ENCODE measurements at regions not wholly inside any gene's neighbourhood (a gene's known extent, or its start where the extent isn't known, plus 50 kb on each side); places are given as distances from the start of the nearest gene placed in this dataset.
"Not testable (repeated sequence)": the region's sequence is repeated elsewhere in the genome, so short reads cannot be mapped to it uniquely, and the experiment has no call there.

DNA sequence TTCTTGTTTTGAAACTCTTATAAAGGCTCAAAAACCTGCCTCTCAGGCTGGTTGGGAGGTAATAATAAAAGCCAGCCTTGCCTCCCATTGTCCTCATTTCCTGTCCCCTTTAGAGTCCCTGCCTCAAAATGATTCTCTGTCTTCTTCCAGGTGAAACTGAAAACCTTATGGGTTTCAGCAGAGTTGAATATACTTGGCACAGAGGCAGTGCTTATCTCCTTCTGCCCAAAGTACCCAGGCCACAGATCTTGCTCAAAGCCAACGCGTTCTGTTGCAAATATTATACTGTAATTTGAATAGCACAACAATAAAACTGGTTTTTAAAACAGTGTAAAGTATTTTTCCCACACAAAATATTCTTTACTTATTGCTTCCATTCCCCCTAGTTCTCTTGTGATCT, 183.1 kb upstream of the GIMD1 start:
- Histone ChIP-seq H3K79me2 (ENCODE audit: low read length) (no peaks in the 10 kb centered on the region), H3K9me2 (replicated peaks; ENCODE audit: insufficient read depth, low read length) (no peaks in the 10 kb centered on the region), H4K20me1 (ENCODE audit: insufficient read depth, low read length) (no peaks in the 10 kb centered on the region), H3K27ac (ENCODE audit: low read length) (no peak overlapping the region; the same call in 1 of the 2 replicates), H3K36me3 (replicated peaks; ENCODE audit: insufficient read depth, low read length) (no peaks in the 10 kb centered on the region), H3K4me1 (ENCODE audit: low read length) (peaks cover 6% of the 10 kb centered on the region; the same call in 1 of the 2 replicates), H3K9me3 (replicated peaks; ENCODE audit: insufficient read depth, low read length) (no peaks in the 10 kb centered on the region), H3K4me2 (ENCODE audit: low read depth, low read length) (0 out of 2 replicates have a peak overlapping the region, but pooled peaks have one; percentile 7), H3K4me3 (ENCODE audit: low read length) (no peak overlapping the region), H3F3A (ENCODE audit: insufficient read depth, low read length) (no peaks in the 10 kb centered on the region), H2AFZ (ENCODE audit: low read length) (no peak overlapping the region), H3K27me3 (replicated peaks; ENCODE audit: insufficient read depth, low read length) (no peaks in the 10 kb centered on the region), H3K9ac (ENCODE audit: low read length) (no peak overlapping the region)
- peak; percentile 49 for DNase-seq
- TF ChIP-seq EZH2 (optimal IDR thresholded peaks at IDR 0.05; ENCODE audit: low read depth, low read length) = no peak
- TF ChIP-seq EZH2phosphoT487 (IDR thresholded peaks at IDR 0.05; ENCODE audit: low read length) = no peak
- TF ChIP-seq, protein P1, sequence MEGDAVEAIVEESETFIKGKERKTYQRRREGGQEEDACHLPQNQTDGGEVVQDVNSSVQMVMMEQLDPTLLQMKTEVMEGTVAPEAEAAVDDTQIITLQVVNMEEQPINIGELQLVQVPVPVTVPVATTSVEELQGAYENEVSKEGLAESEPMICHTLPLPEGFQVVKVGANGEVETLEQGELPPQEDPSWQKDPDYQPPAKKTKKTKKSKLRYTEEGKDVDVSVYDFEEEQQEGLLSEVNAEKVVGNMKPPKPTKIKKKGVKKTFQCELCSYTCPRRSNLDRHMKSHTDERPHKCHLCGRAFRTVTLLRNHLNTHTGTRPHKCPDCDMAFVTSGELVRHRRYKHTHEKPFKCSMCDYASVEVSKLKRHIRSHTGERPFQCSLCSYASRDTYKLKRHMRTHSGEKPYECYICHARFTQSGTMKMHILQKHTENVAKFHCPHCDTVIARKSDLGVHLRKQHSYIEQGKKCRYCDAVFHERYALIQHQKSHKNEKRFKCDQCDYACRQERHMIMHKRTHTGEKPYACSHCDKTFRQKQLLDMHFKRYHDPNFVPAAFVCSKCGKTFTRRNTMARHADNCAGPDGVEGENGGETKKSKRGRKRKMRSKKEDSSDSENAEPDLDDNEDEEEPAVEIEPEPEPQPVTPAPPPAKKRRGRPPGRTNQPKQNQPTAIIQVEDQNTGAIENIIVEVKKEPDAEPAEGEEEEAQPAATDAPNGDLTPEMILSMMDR (IDR thresholded peaks at IDR 0.05; ENCODE audit: low read length) = no peak

- H3K27ac ChIP-seq (ENCODE audit: low read length) = no peak overlapping the region
- no peaks in the 10 kb centered on the region for H3K9me3 ChIP-seq (replicated peaks; ENCODE audit: insufficient read depth, low read length)
- DNase-seq = no peak
- no peaks in the 10 kb centered on the region for H3K36me3 ChIP-seq (replicated peaks; ENCODE audit: insufficient read depth, low read length)
- no peak overlapping the region for H3K9ac ChIP-seq (ENCODE audit: low read length)
- H3K27me3 ChIP-seq (replicated peaks; ENCODE audit: insufficient read depth, low read length) = no peaks in the 10 kb centered on the region
- no peak overlapping the region for H2AFZ ChIP-seq (ENCODE audit: low read length)
- no peaks in the 10 kb centered on the region for H3K79me2 ChIP-seq (ENCODE audit: low read length)
- TF ChIP-seq, protein P1 (IDR thresholded peaks at IDR 0.05; ENCODE audit: low read length) = no peak
- TF ChIP-seq EZH2 (optimal IDR thresholded peaks at IDR 0.05; ENCODE audit: low read depth, low read length) (no peak), EZH2phosphoT487 (IDR thresholded peaks at IDR 0.05; ENCODE audit: low read length) (no peak)
- H3K9me2 ChIP-seq (replicated peaks; ENCODE audit: insufficient read depth, low read length) = no peaks in the 10 kb centered on the region
- no peaks in the 10 kb centered on the region for H3F3A ChIP-seq (ENCODE audit: insufficient read depth, low read length)
- no peak overlapping the region for H3K4me3 ChIP-seq (ENCODE audit: low read length)
- no peak overlapping the region for H3K4me2 ChIP-seq (ENCODE audit: low read depth, low read length)
- H4K20me1 ChIP-seq (ENCODE audit: insufficient read depth, low read length) = no peaks in the 10 kb centered on the region
- H3K4me1 ChIP-seq (ENCODE audit: low read length) = peaks cover 6% of the 10 kb centered on the region; the same call in 1 of the 2 replicates
Observed at GRCh38 chr4:106548446-106549044, 180.0 kb upstream of the GIMD1 start.

DNA sequence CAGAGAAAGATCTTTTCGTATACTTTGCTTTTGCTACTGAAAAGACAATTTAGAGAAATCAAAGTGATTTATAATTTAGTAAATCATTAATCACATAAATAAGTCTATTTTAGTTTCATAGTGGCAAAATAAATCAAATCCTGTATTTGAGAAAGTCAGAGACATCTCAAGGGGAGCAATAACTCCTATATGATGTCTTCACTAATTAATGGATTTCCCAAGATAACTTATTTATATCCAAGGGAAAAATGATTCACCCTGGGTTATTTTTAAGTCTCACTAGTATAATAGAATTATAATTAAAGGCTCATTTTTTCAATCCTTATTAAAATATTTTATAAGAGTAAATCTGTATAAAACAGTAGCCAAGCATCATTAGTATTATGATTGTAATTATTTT, 177.8 kb upstream of the GIMD1 start:
- no peak overlapping the region for H3K4me2 ChIP-seq (ENCODE audit: low read depth, low read length)
- no peaks in the 10 kb centered on the region for H4K20me1 ChIP-seq (ENCODE audit: insufficient read depth, low read length)
- H3K4me3 ChIP-seq (ENCODE audit: low read length) = no peak overlapping the region
- H3K9me3 ChIP-seq (replicated peaks; ENCODE audit: insufficient read depth, low read length) = no peaks in the 10 kb centered on the region
- H3K27me3 ChIP-seq (replicated peaks; ENCODE audit: insufficient read depth, low read length) = no peaks in the 10 kb centered on the region
- H3K9me2 ChIP-seq (replicated peaks; ENCODE audit: insufficient read depth, low read length) = no peaks in the 10 kb centered on the region
- H3K9ac ChIP-seq (ENCODE audit: low read length) = no peak overlapping the region
- 0 out of 2 replicates have a peak, but pooled peaks cover under 1% of the 10 kb centered on the region for H3K4me1 ChIP-seq (ENCODE audit: low read length)
- no peaks in the 10 kb centered on the region for H3K79me2 ChIP-seq (ENCODE audit: low read length)
- H3K27ac ChIP-seq (ENCODE audit: low read length) = no peak overlapping the region
- TF ChIP-seq EZH2 (optimal IDR thresholded peaks at IDR 0.05; ENCODE audit: low read depth, low read length) = no peak
- TF ChIP-seq EZH2phosphoT487 (IDR thresholded peaks at IDR 0.05; ENCODE audit: low read length) = no peak
- TF ChIP-seq, protein P1 (IDR thresholded peaks at IDR 0.05; ENCODE audit: low read length) = no peak
- DNase-seq = no peak
- no peak overlapping the region for H2AFZ ChIP-seq (ENCODE audit: low read length)
- H3K36me3 ChIP-seq (replicated peaks; ENCODE audit: insufficient read depth, low read length) = no peaks in the 10 kb centered on the region
- H3F3A ChIP-seq (ENCODE audit: insufficient read depth, low read length) = no peaks in the 10 kb centered on the region

DNA sequence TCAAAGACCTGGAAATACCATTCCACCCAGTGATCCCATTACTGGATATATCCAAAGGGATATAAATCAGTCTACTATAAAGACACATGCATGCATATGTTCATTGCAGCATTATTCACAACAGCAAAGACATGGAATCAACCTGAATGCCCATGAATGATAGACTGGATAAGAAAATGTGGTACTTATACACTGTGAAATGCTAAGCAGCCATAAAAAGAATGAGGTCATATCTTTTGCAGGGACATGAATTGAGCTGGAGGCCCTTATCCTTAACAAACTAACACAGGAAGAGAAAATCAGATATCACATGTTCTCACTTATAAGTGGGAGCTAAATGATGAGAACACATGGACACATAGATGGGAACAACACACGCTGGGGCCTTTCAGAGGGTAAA, 174.0 kb upstream of the GIMD1 start:
- not testable (repeated sequence) for H3F3A ChIP-seq (ENCODE audit: insufficient read depth, low read length); H3K27me3 ChIP-seq (replicated peaks; ENCODE audit: insufficient read depth, low read length); H4K20me1 ChIP-seq (ENCODE audit: insufficient read depth, low read length); H3K9me3 ChIP-seq (replicated peaks; ENCODE audit: insufficient read depth, low read length); H3K4me2 ChIP-seq (ENCODE audit: low read depth, low read length); H3K4me1 ChIP-seq (ENCODE audit: low read length); H3K4me3 ChIP-seq (ENCODE audit: low read length); H3K27ac ChIP-seq (ENCODE audit: low read length); H3K36me3 ChIP-seq (replicated peaks; ENCODE audit: insufficient read depth, low read length); DNase-seq; H3K9me2 ChIP-seq (replicated peaks; ENCODE audit: insufficient read depth, low read length); H3K9ac ChIP-seq (ENCODE audit: low read length); H2AFZ ChIP-seq (ENCODE audit: low read length); H3K79me2 ChIP-seq (ENCODE audit: low read length)

Data from MM.1S (cell line).